GM20000 (cell line): ENCODE measurements at regions not wholly inside any gene's neighbourhood (a gene's known extent, or its start where the extent isn't known, plus 50 kb on each side); places are given as distances from the start of the nearest gene placed in this dataset.

Source experiments
- DNase-seq: peaks from one replicate; pipeline ENCODE4 v3.0.0; 2012; ENCODE audit warnings: low spot score
- TF ChIP-seq, protein P1 (sequence below): IDR thresholded peaks from 2 replicates; pipeline ENCODE4 v1.5.1; 2012; ENCODE audit warnings: mild to moderate bottlenecking, control low read depth; ENCODE audit errors: extremely low read depth, missing control alignments

DNA sequence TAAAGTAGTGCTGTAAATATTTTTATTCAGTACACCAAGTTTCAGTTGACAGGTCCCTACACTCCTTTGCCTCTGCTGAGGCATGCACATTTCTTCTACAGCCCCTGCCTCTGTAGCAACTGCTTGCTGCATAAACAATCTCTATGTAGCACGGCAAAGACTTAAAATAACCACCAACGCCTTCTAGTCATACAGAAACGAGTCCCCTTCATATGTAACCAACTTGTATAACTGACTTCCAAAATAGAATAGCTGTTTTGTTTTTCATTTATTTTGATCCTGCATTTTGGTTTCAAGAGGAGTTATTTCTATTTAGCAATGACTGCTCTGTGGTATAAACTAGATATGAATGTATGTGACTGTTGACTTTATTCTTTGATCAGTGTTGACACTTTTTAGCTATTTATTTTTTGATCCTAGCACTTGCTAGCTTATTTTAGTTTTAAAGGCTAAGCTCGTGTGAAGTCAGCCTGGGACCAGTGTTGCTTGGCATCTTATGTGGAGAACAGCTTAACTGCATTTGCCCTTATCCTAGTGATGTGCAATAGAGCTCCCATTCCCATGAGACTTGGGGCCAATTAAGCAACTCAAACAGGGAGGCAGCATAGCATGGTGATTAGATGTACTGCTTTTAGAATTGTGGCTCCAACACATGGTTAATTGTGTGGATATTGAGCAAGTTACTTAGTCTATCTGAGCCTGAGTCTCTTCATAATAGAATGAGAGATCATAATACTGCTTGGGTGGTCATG lies 79.6 kb downstream of the HRH4 start:
- DNase-seq: no peak
- TF ChIP-seq, protein P1, sequence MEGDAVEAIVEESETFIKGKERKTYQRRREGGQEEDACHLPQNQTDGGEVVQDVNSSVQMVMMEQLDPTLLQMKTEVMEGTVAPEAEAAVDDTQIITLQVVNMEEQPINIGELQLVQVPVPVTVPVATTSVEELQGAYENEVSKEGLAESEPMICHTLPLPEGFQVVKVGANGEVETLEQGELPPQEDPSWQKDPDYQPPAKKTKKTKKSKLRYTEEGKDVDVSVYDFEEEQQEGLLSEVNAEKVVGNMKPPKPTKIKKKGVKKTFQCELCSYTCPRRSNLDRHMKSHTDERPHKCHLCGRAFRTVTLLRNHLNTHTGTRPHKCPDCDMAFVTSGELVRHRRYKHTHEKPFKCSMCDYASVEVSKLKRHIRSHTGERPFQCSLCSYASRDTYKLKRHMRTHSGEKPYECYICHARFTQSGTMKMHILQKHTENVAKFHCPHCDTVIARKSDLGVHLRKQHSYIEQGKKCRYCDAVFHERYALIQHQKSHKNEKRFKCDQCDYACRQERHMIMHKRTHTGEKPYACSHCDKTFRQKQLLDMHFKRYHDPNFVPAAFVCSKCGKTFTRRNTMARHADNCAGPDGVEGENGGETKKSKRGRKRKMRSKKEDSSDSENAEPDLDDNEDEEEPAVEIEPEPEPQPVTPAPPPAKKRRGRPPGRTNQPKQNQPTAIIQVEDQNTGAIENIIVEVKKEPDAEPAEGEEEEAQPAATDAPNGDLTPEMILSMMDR: no peak

DNA sequence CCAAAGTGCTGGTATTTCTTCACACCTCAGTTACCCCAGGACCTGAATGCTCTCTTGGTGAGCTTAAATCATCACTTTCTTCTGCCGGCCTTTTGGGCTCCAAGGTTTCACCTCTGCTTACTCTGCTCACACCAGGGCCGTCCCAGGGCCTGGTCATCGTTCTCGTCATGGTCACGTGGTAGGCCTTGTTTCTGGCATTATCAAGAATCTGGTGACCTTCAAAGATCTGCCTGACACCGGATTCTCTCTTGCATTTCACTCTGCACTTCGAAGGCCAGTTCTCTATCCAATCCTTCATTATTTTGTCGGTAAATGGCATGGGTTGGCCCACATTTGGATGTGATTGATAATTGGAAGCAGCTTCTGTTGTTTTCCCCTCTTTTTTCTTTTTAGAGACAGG lies 80.5 kb downstream of the HRH4 start:
- DNase-seq: no peak
- TF ChIP-seq, protein P1: no peak

DNA sequence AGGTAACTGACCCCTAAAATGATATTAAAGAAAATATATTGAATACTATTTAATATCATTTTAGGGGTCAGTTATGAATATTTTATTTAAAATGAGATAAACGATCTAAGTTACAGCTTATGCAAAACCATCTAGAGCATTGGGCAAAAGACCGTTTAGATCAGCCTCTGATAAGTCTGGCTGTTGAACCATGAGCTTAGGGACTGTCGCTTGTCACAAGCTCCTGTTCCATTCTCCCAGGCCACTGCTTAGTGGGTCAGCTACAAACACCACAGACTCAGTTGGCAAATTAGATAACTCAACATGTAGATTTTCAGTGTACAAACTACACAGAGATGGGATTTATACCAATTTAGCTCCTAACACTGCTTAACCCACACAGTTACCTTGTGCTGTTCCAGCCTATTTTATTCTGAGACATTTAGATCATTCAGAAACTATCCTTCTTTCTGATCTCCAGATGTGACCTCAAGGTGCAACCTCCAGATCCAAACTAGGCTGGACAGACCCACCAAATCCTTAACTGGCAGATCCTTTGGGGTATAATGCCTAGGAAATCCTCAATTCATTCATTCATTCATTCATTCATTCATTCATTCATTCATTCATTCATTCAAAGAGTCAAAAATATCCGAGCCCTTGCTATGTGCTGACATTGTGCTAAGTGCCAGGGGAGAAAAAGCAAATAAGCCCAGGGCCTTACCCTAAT lies 82.8 kb downstream of the HRH4 start:
- TF ChIP-seq, protein P1: no peak
- DNase-seq: no peak

DNA sequence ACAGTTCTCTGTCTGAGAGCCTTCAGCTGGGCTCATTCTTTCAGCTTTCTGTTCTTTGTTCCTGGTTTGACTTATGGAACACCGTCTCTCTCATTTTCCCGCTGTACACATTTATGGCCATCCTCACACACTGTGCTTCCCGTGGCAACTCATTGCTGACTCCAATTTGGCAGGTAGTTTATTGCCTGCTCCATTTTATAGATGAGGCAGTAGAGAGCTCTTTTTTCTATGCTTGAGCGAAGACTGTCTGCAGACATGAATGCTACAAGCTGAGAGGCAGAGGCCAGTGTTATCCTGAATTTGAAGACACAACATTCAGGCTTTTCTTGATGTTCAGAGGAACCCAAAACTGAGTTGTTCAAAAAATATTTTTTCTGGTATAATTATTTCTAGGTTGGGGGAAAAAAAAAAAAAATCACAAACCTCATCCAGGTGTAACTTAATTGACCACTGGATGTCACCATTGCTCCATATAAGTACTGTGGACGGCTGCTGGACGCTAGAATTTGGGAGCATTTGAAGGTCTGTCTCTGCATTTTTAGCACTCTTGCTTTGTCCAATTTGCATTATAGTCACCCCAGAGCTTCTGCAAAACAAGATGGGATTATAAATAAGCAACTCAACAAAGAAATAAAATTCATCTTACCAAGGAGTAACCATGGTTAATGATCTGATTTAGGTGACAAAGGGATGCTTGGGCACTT lies 83.5 kb downstream of the HRH4 start:
- DNase-seq: no peak
- TF ChIP-seq, protein P1: no peak

DNA sequence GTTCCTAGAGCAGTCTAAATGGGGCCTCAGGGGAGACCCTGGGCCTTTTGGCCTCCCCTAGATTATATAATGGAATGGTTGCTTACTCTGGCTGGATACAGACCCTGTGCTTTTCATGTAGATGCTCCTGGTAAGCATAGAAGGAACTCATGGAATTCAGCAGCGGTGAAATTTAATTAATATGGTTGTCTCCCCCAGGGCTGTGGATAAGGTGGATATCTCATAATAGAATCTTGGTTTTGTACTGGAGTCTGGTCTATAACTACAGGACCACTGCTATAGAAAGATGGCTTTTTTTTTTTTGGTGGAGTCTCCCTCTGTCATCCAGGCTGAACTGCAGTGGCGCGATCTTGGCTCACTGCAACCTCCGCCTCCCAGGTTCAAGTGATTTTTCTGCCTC lies 84.5 kb downstream of the HRH4 start:
- DNase-seq: no peak
- TF ChIP-seq, protein P1: no peak

DNA sequence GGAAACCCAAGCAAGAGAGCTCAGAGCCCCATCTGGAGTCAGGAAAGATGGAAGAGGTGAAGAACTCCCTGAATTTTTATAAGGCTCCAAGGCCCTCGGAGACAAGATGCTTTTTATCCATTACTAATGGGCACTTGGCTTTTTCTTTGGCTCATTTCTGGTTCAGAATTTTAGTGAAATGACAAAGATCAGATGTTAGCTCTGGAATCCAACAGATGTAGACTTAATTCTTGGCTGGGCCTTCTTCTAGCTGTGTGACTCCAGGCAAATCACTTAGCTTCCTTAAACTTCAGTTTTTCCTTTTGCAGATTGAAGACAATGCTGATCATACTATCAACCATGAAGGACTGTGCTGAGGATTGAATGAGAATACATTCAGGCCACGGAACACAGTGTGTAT lies 85.2 kb downstream of the HRH4 start:
- TF ChIP-seq, protein P1: no peak
- DNase-seq: no peak

DNA sequence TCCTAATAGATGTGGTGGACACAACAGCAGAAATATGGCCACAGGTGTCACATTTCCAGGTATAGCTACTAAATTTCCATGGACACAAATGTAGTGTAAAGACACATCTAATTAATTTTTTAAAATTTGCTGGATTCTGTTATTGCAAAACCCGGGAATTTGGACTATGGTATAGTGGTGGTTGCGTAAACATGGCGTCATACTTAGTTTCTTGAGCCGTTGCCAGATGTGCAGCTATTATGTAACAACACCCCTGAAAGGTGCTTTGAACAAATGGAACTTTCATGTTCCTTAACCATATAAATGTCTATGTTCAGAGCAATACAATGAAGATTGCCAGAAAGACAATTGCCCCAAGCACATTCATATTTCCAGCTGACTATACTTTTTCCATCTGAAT lies 85.9 kb downstream of the HRH4 start:
- DNase-seq: no peak
- TF ChIP-seq, protein P1: no peak
